ENCODE measurements at regions not wholly inside any gene's neighbourhood (a gene's known extent, or its start where the extent isn't known, plus 50 kb on each side); places are given as distances from the start of the nearest gene placed in this dataset.

- TF ChIP-seq CTCF (conservative IDR thresholded peaks at IDR 0.05; ENCODE audit: low read depth, low read length) = no peak
- H3K4me3 ChIP-seq (ENCODE audit: low read depth, low read length) = no peak overlapping the region
- DNase-seq (ENCODE audit: low read depth) = no peak
Observed at GRCh38 chr4:3349116-3349515, 56.3 kb downstream of the RGS12 start.

- DNase-seq (ENCODE audit: low read depth) = no peak
- no peak for TF ChIP-seq CTCF (conservative IDR thresholded peaks at IDR 0.05; ENCODE audit: low read depth, low read length)
- no peak overlapping the region for H3K4me3 ChIP-seq (ENCODE audit: low read depth, low read length)
Observed at GRCh38 chr4:3351997-3352396, 59.2 kb downstream of the RGS12 start.

DNA sequence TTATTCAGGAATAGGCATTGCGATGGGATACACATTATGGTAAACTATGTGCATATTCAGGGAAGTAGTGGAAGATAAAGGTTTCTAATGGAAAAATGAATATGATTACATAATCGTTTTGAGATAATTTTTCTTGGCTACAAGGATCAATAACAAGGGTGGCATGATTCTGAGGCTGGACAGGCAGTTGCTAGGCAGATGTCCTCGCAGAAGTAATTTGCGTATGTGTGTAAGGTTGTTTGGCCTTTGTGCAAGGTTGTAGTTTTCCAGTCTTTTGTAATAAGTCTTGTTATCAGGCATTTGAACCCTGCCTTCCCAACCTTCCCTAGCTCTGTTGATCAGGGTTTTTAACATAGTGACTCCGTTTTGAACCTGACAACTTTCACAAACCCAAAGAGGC is 59.7 kb downstream of the RGS12 start:
- TF ChIP-seq CTCF (conservative IDR thresholded peaks at IDR 0.05; ENCODE audit: low read depth, low read length) = no peak
- H3K4me3 ChIP-seq (ENCODE audit: low read depth, low read length) = no peak overlapping the region
- DNase-seq (ENCODE audit: low read depth) = no peak

DNA sequence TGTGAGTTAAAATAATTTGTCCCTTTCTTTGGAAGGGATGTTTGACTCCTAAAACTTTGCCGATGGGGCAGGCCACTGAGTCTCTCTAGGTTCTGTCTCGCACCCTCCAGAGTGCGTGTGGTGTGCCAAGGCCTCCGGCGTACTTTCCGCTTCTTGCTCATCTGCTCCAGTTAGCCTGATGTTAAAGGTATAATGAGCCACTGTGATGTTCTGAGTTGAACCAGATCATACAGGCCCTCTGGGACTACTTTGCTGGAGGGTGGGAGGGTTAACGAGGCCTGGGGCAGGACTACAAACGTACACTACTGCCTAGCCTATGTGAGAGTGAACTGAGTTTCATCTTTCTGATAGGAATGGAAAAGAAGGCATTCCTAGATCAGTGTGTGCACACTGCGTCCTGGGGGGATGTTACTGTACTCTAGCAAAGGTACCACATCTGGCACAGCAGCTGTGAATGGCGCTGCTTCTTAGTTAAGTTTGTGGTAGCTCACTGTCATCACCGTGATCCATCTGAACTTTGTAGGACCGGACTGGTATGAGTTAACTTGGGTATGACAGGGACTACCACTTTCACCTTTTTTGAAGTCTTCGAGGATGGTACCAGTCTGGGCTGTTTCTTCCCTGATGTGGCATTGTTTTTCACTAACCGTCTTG is 60.2 kb downstream of the RGS12 start:
- H3K4me3 ChIP-seq (ENCODE audit: low read depth, low read length) = no peak overlapping the region
- no peak for TF ChIP-seq CTCF (conservative IDR thresholded peaks at IDR 0.05; ENCODE audit: low read depth, low read length)
- DNase-seq (ENCODE audit: low read depth) = no peak

- TF ChIP-seq CTCF (conservative IDR thresholded peaks at IDR 0.05; ENCODE audit: low read depth, low read length) = no peak
- H3K4me3 ChIP-seq (ENCODE audit: low read depth, low read length) = no peak overlapping the region
- no peak for DNase-seq (ENCODE audit: low read depth)
Observed at GRCh38 chr4:3353752-3354454, 61.1 kb downstream of the RGS12 start.

- H3K4me3 ChIP-seq (ENCODE audit: low read depth, low read length) = no peak overlapping the region
- no peak for TF ChIP-seq CTCF (conservative IDR thresholded peaks at IDR 0.05; ENCODE audit: low read depth, low read length)
- no peak for DNase-seq (ENCODE audit: low read depth)
Observed at GRCh38 chr4:3354455-3354811, 61.6 kb downstream of the RGS12 start.

- H3K4me3 ChIP-seq (ENCODE audit: low read depth, low read length) = no peak overlapping the region
- DNase-seq (ENCODE audit: low read depth) = no peak
- TF ChIP-seq CTCF (conservative IDR thresholded peaks at IDR 0.05; ENCODE audit: low read depth, low read length) = no peak
Observed at GRCh38 chr4:3355266-3355748, 62.5 kb downstream of the RGS12 start.
